ENCODE measurements at regions not wholly inside any gene's neighbourhood (a gene's known extent, or its start where the extent isn't known, plus 50 kb on each side); places are given as distances from the start of the nearest gene placed in this dataset.

- no peak overlapping the region for H3K4me3 ChIP-seq (replicated peaks in 1 of 2; ENCODE audit: low read depth in 1 of 2, low read length in 2 of 2)
- H4K20me1 ChIP-seq (ENCODE audit: insufficient read depth), result no peaks in the 10 kb centered on the region
- no peaks in the 10 kb centered on the region for H3K9me3 ChIP-seq (ENCODE audit: control insufficient read depth in 1 of 2, insufficient read depth in 1 of 2, low read depth in 1 of 2, low read length in 2 of 2)
- intact Hi-C loops (cut with micrococcal nuclease), result no loop called here
- H3K27me3 ChIP-seq (ENCODE audit: insufficient read depth, low read length), result peaks cover 58% of the 10 kb centered on the region
- no peak overlapping the region for H3K4me2 ChIP-seq (ENCODE audit: low read length)
- H3K27ac ChIP-seq (ENCODE audit: low read depth, low read length), result no peak overlapping the region
- no peak for ATAC-seq
- no peaks in the 10 kb centered on the region for H3K4me1 ChIP-seq (ENCODE audit: control insufficient read depth in 1 of 2, insufficient read depth in 2 of 2, low read length in 2 of 2)
- CTCF ChIA-PET, result no interaction called here
- no peaks in the 10 kb centered on the region for H3K36me3 ChIP-seq (ENCODE audit: control insufficient read depth in 1 of 2, insufficient read depth in 2 of 2, low read length in 2 of 2)
- BruUV-seq (replicated peaks), result no TSS peak
- TF ChIP-seq CBX3 (IDR thresholded peaks at IDR 0.05; ENCODE audit: low read depth) (no peak), POLR2AphosphoS5 (IDR thresholded peaks at IDR 0.05; ENCODE audit: low read depth, low read length) (no peak), ATF3 (IDR thresholded peaks at IDR 0.05) (no peak), POLR2A (IDR thresholded peaks at IDR 0.05; ENCODE audit: borderline replicate concordance, extremely low read depth, insufficient read depth, insufficient read length) (no peak), SRF (IDR thresholded peaks at IDR 0.05; ENCODE audit: low read depth) (no peak), CEBPB (IDR thresholded peaks at IDR 0.05; ENCODE audit: low read depth) (no peak), SP1 (IDR thresholded peaks at IDR 0.05; ENCODE audit: low read depth) (no peak), CTCF (IDR thresholded peaks at IDR 0.05 in 2 of 3, conservative IDR thresholded peaks at IDR 0.05 in 1 of 3; ENCODE audit: borderline replicate concordance in 1 of 3, insufficient read depth in 1 of 3, low read depth in 2 of 3, low read length in 2 of 3) (no peak), YY1 (IDR thresholded peaks at IDR 0.05; ENCODE audit: extremely low read depth, insufficient replicate concordance, low read depth, low read length) (no peak), ZBTB33 (IDR thresholded peaks at IDR 0.05; ENCODE audit: extremely low read depth, insufficient replicate concordance, low read length) (no peak), ZNF274 (IDR thresholded peaks at IDR 0.05; ENCODE audit: low read depth, low read length) (no peak), ZFX (IDR thresholded peaks at IDR 0.05) (no peak), EZH2 (IDR thresholded peaks at IDR 0.05) (no peak)
- POLR2A ChIA-PET, result interaction anchor here (0.7 kb wide), 1 partner anchor 19 kb away, joined by 3 read pairs; no protein-coding TSS in a partner anchor
- no peaks in the 10 kb centered on the region for H3K9me2 ChIP-seq (ENCODE audit: insufficient read depth)
- no peaks in the 10 kb centered on the region for H3K79me2 ChIP-seq (ENCODE audit: insufficient read depth, low read length)
- DNase-seq (ENCODE audit: low read depth, low spot score), result no peak
- RAD21 ChIA-PET (ENCODE audit: low non-redundant PET in 1 of 2, low total read pairs in 2 of 2, uncharacterized antibody in 2 of 2, unreplicated experiment in 2 of 2), result no interaction called here
- no peak overlapping the region for H2AFZ ChIP-seq (ENCODE audit: low read depth, low read length, poor library complexity, severe bottlenecking)
- H3K9ac ChIP-seq (ENCODE audit: low read length), result no peak overlapping the region
Observed at GRCh38 chr12:4086481-4086880, 187.1 kb upstream of the CCND2 start.

Measured in HCT116 (cell line).